SK-N-SH treated with all-trans-retinoic acid at 6 μM for 48 hours (cell line): ENCODE measurements at regions not wholly inside any gene's neighbourhood (a gene's known extent, or its start where the extent isn't known, plus 50 kb on each side); places are given as distances from the start of the nearest gene placed in this dataset.

Source experiments
- ARNTL ChIP-seq: fragments of 450-650 bp; formaldehyde crosslinking; IDR thresholded peaks from 2 replicates; pipeline ENCODE4 v1.5.0; 2020; ENCODE audit warnings: low read depth, mild to moderate bottlenecking, moderate library complexity, borderline replicate concordance
- ESRRG ChIP-seq: fragments of 250-450 bp; sonication (Bioruptor Pico); IDR thresholded peaks from 2 replicates; pipeline ENCODE4 v1.6.1; 2021; ENCODE audit warnings: mild to moderate bottlenecking
- GLIS3 ChIP-seq: fragments of 250-450 bp; sonication (Bioruptor Pico); IDR thresholded peaks from 2 replicates; pipeline ENCODE4 v1.5.0; 2020; ENCODE audit warnings: mild to moderate bottlenecking, moderate library complexity
- PPARA ChIP-seq: fragments of 250-450 bp; sonication (Bioruptor Pico); IDR thresholded peaks from 2 replicates; pipeline ENCODE4 v1.5.0; 2020; ENCODE audit warnings: mild to moderate bottlenecking, borderline replicate concordance
- SNAI2 ChIP-seq: fragments of 250-450 bp; sonication (Bioruptor Pico); IDR thresholded peaks from 2 replicates; pipeline ENCODE4 v1.5.0; 2020; ENCODE audit warnings: mild to moderate bottlenecking, moderate library complexity
- ZFP3 ChIP-seq: fragments of 250-450 bp; sonication (Bioruptor Pico); IDR thresholded peaks from 2 replicates; pipeline ENCODE4 v1.5.0; 2020; ENCODE audit warnings: mild to moderate bottlenecking, moderate library complexity
- ZFP30 ChIP-seq: fragments of 450-650 bp; formaldehyde crosslinking; IDR thresholded peaks from 2 replicates; pipeline ENCODE4 v1.5.0; 2022; ENCODE audit warnings: mild to moderate bottlenecking, moderate library complexity
- TF ChIP-seq, protein P1 (sequence below): fragments of 250-450 bp; sonication (Bioruptor Pico); IDR thresholded peaks from 2 replicates; pipeline ENCODE4 v1.5.1; 2020; ENCODE audit warnings: low read depth, mild to moderate bottlenecking, moderate library complexity

DNA sequence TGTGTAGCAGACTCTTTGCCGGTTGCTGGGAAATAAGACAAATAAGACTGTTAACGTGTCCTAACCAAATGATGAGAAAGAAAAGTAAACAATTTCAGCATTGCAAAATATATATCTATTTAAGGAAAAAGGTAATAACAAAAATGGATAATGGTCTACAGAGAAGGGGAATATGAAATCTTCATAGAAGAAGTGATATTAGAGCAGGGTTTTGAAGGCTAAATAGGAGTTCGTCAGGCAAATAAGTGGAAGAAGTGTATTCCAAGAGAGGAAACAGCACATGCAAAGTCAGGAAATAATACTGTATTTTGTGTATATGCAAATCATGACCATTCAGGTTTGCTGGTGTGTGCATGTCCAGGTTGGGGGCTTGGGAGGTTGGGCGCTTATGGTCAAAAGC, 55.3 kb upstream of the OSBPL3 start:
- no peak for TF ChIP-seq PPARA (CRISPR knock-in tag)
- no peak for TF ChIP-seq ESRRG (CRISPR knock-in tag)
- TF ChIP-seq ZFP30 (CRISPR knock-in tag): no peak
- TF ChIP-seq GLIS3 (CRISPR knock-in tag): no peak
- TF ChIP-seq, protein P1, sequence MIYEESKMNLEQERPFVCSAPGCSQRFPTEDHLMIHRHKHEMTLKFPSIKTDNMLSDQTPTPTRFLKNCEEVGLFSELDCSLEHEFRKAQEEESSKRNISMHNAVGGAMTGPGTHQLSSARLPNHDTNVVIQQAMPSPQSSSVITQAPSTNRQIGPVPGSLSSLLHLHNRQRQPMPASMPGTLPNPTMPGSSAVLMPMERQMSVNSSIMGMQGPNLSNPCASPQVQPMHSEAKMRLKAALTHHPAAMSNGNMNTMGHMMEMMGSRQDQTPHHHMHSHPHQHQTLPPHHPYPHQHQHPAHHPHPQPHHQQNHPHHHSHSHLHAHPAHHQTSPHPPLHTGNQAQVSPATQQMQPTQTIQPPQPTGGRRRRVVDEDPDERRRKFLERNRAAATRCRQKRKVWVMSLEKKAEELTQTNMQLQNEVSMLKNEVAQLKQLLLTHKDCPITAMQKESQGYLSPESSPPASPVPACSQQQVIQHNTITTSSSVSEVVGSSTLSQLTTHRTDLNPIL (CRISPR knock-in tag): no peak
- TF ChIP-seq ARNTL (CRISPR knock-in tag): no peak
- no peak for TF ChIP-seq SNAI2 (CRISPR knock-in tag)
- TF ChIP-seq ZFP3: peak; percentile 91
